ENCODE measurements at regions not wholly inside any gene's neighbourhood (a gene's known extent, or its start where the extent isn't known, plus 50 kb on each side); places are given as distances from the start of the nearest gene placed in this dataset.

- no peak for ATAC-seq
- no peak for TF ChIP-seq POU6F1 (CRISPR knock-in tag; IDR thresholded peaks at IDR 0.05; ENCODE audit: borderline replicate concordance, low read depth)
- TF ChIP-seq ARNTL (CRISPR knock-in tag; IDR thresholded peaks at IDR 0.05; ENCODE audit: borderline replicate concordance, low read depth) = no peak
- no peak for TF ChIP-seq PATZ1 (CRISPR knock-in tag; IDR thresholded peaks at IDR 0.05; ENCODE audit: borderline replicate concordance)
- no peak for TF ChIP-seq ESRRG (CRISPR knock-in tag; IDR thresholded peaks at IDR 0.05)
- no peak for TF ChIP-seq ISL1 (CRISPR knock-in tag; IDR thresholded peaks at IDR 0.05)
- no peak for TF ChIP-seq ZNF70 (CRISPR knock-in tag; IDR thresholded peaks at IDR 0.05)
- no peak for TF ChIP-seq CREB5 (CRISPR knock-in tag; IDR thresholded peaks at IDR 0.05; ENCODE audit: low read depth)
- no peak for TF ChIP-seq PPARA (CRISPR knock-in tag; IDR thresholded peaks at IDR 0.05; ENCODE audit: borderline replicate concordance)
- no peak for TF ChIP-seq RARB (CRISPR knock-in tag; IDR thresholded peaks at IDR 0.05)
- TF ChIP-seq SNAI2 (CRISPR knock-in tag; IDR thresholded peaks at IDR 0.05) = no peak
- TF ChIP-seq CSRNP3 (CRISPR knock-in tag; IDR thresholded peaks at IDR 0.05) = no peak
- no peak for TF ChIP-seq ZFP30 (CRISPR knock-in tag; IDR thresholded peaks at IDR 0.05)
- no peak for TF ChIP-seq ZNF565 (CRISPR knock-in tag; conservative IDR thresholded peaks at IDR 0.05; ENCODE audit: low read depth)
These were observed 155.7 kb upstream of the GSC start for GRCh38 chr14:94925416-94926173.

GRCh38 chr14:94924189-94924588, 154.3 kb upstream of the GSC start:
- no peak for ATAC-seq
- no peak for TF ChIP-seq SNAI2 (CRISPR knock-in tag; IDR thresholded peaks at IDR 0.05)
- no peak for TF ChIP-seq POU6F1 (CRISPR knock-in tag; IDR thresholded peaks at IDR 0.05; ENCODE audit: borderline replicate concordance, low read depth)
- TF ChIP-seq GLIS3 (CRISPR knock-in tag; IDR thresholded peaks at IDR 0.05) = no peak
- no peak for TF ChIP-seq ZNF565 (CRISPR knock-in tag; conservative IDR thresholded peaks at IDR 0.05; ENCODE audit: low read depth)
- no peak for TF ChIP-seq BACH2 (CRISPR knock-in tag; IDR thresholded peaks at IDR 0.05; ENCODE audit: borderline replicate concordance)
- TF ChIP-seq CSDC2 (CRISPR knock-in tag; IDR thresholded peaks at IDR 0.05) = no peak
- no peak for TF ChIP-seq ZNF70 (CRISPR knock-in tag; IDR thresholded peaks at IDR 0.05)
- no peak for TF ChIP-seq ESRRG (CRISPR knock-in tag; IDR thresholded peaks at IDR 0.05)
- TF ChIP-seq ZFP3 (CRISPR knock-in tag; IDR thresholded peaks at IDR 0.05) = no peak
- no peak for TF ChIP-seq CSRNP3 (CRISPR knock-in tag; IDR thresholded peaks at IDR 0.05)
- TF ChIP-seq ARNTL (CRISPR knock-in tag; IDR thresholded peaks at IDR 0.05; ENCODE audit: borderline replicate concordance, low read depth) = no peak
- TF ChIP-seq OSR1 (CRISPR knock-in tag; IDR thresholded peaks at IDR 0.05) = no peak
- no peak for TF ChIP-seq ZFP30 (CRISPR knock-in tag; IDR thresholded peaks at IDR 0.05)
- no peak for TF ChIP-seq PATZ1 (CRISPR knock-in tag; IDR thresholded peaks at IDR 0.05; ENCODE audit: borderline replicate concordance)
- no peak for TF ChIP-seq CREB5 (CRISPR knock-in tag; IDR thresholded peaks at IDR 0.05; ENCODE audit: low read depth)
- no peak for TF ChIP-seq TCF4 (CRISPR knock-in tag; IDR thresholded peaks at IDR 0.05; ENCODE audit: borderline replicate concordance)
- TF ChIP-seq TSHZ2 (CRISPR knock-in tag; IDR thresholded peaks at IDR 0.05) = no peak
- TF ChIP-seq ISL1 (CRISPR knock-in tag; IDR thresholded peaks at IDR 0.05) = no peak
- no peak for TF ChIP-seq TOX (CRISPR knock-in tag; IDR thresholded peaks at IDR 0.05; ENCODE audit: borderline replicate concordance)
- TF ChIP-seq ZNF8 (CRISPR knock-in tag; IDR thresholded peaks at IDR 0.05) = no peak
